IMR-90 (cell line): ENCODE measurements at regions not wholly inside any gene's neighbourhood (a gene's known extent, or its start where the extent isn't known, plus 50 kb on each side); places are given as distances from the start of the nearest gene placed in this dataset.

ENCODE experiments used
- ATAC-seq: fragments of 200-7000 bp; cut with Tn5 transposase; 2 replicates; pipeline ENCODE4 v1.9.1; 2020; ENCODE audit warnings: low read depth, mild to moderate bottlenecking, moderate library complexity
- BruUV-seq: library from RNA; stranded (reverse); fragments of 400-500 nt; replicated peaks from 2 replicates; lab custom pipeline; 2021; lab: Mats Ljungman, UMichigan
- CTCF ChIA-PET: fragments of 300-600 bp; formaldehyde crosslinking; extraction: SDS; loops from one replicate; lab custom pipeline; 2021; ENCODE audit warnings: antibody characterized with exemption; lab: Yijun Ruan, JAX
- POLR2A ChIA-PET: fragments of 300-600 bp; sonication (Branson Sonifier 250); formaldehyde crosslinking; loops from one replicate; lab custom pipeline; 2022; ENCODE audit warnings: antibody characterized with exemption; ENCODE audit not compliant: unreplicated experiment; lab: Charles Lee
- DNase-seq: peaks from one replicate; pipeline ENCODE4 v3.0.0; 2013
- H2AFZ ChIP-seq: replicated peaks from 2 replicates; pipeline ENCODE3; 2013; ENCODE audit warnings: low read length, mild to moderate bottlenecking; ENCODE audit not compliant: poor library complexity
- H2AK5ac ChIP-seq: 2 replicates; pipeline ENCODE4 v1.6.1; 2013; ENCODE audit warnings: low read depth, low read length, inconsistent platforms
- H2AK9ac ChIP-seq: replicated peaks from 2 replicates; pipeline ENCODE3; 2013; ENCODE audit warnings: mild to moderate bottlenecking, low read depth, low read length, moderate library complexity; ENCODE audit not compliant: poor library complexity
- H2BK120ac ChIP-seq: 2 replicates; pipeline ENCODE4 v1.6.1; 2013; ENCODE audit warnings: low read depth, low read length, inconsistent platforms
- H2BK15ac ChIP-seq: 3 replicates; pipeline ENCODE4 v1.6.1; 2013; ENCODE audit warnings: low read depth, low read length, inconsistent platforms
- H2BK20ac ChIP-seq: 2 replicates; pipeline ENCODE4 v1.6.1; 2013; ENCODE audit warnings: low read depth, mild to moderate bottlenecking, inconsistent platforms, low read length, moderate library complexity
- H2BK5ac ChIP-seq: 2 replicates; pipeline ENCODE4 v1.6.1; 2013; ENCODE audit warnings: mild to moderate bottlenecking, low read depth, low read length, inconsistent platforms; ENCODE audit not compliant: poor library complexity, severe bottlenecking
- H3K14ac ChIP-seq: replicated peaks from 2 replicates; pipeline ENCODE4 v1.6.1; 2013; ENCODE audit warnings: low read depth, low read length, inconsistent platforms
- H3K18ac ChIP-seq: 2 replicates; pipeline ENCODE4 v1.6.1; 2013; ENCODE audit warnings: low read depth, low read length, control low read depth
- H3K23ac ChIP-seq: 2 replicates; pipeline ENCODE4 v1.6.1; 2013; ENCODE audit warnings: low read depth, low read length, inconsistent platforms
- H3K27ac ChIP-seq: 2 replicates; pipeline ENCODE4 v1.5.1; 2013; ENCODE audit warnings: mild to moderate bottlenecking, control low read depth, low read length; ENCODE audit not compliant: insufficient read depth
- H3K27me3 ChIP-seq: 2 replicates; pipeline ENCODE4 v1.6.1; 2013; ENCODE audit warnings: low read length; ENCODE audit not compliant: control insufficient read depth, insufficient read depth
- H3K36me3 ChIP-seq: 2 replicates; pipeline ENCODE4 v1.6.1; 2013; ENCODE audit warnings: low read length, mixed read lengths; ENCODE audit not compliant: control insufficient read depth, insufficient read depth
- H3K4ac ChIP-seq: 2 replicates; pipeline ENCODE4 v1.6.1; 2013; ENCODE audit warnings: low read depth, low read length, inconsistent platforms
- H3K4me1 ChIP-seq: 2 replicates; pipeline ENCODE4 v1.6.1; 2013; ENCODE audit warnings: low read length, mixed read lengths; ENCODE audit not compliant: control insufficient read depth, insufficient read depth
- H3K4me2 ChIP-seq: 2 replicates; pipeline ENCODE4 v1.6.1; 2013; ENCODE audit warnings: low read depth, mild to moderate bottlenecking, control low read depth, low read length, moderate library complexity
- H3K4me3 ChIP-seq: 2 replicates; pipeline ENCODE4 v1.5.1; 2013; ENCODE audit warnings: low read depth, mild to moderate bottlenecking, control low read depth, low read length, moderate library complexity; ENCODE audit not compliant: insufficient read depth
- H3K56ac ChIP-seq: 2 replicates; pipeline ENCODE4 v1.6.1; 2013; ENCODE audit warnings: low read length, inconsistent platforms; ENCODE audit not compliant: insufficient read depth; ENCODE audit errors: extremely low read depth
- H3K79me1 ChIP-seq, 2 experiments: 2 replicates each; pipeline ENCODE4 v1.6.1; 2013; ENCODE audit warnings: low read length in 2 of 2, inconsistent platforms in 1 of 2, low read depth in 1 of 2
- H3K9ac ChIP-seq: 2 replicates; pipeline ENCODE4 v1.6.1; 2013; ENCODE audit warnings: low read depth, low read length, control low read depth
- H3K9me1 ChIP-seq: 2 replicates; pipeline ENCODE4 v1.6.1; 2013; ENCODE audit warnings: low read length, inconsistent platforms; ENCODE audit not compliant: insufficient read depth
- H3K9me3 ChIP-seq: 2 replicates; pipeline ENCODE4 v1.6.1; 2013; ENCODE audit warnings: low read length; ENCODE audit not compliant: control insufficient read depth, insufficient read depth
- H4K20me1 ChIP-seq: 2 replicates; pipeline ENCODE4 v1.6.1; 2013; ENCODE audit warnings: low read length, inconsistent platforms; ENCODE audit not compliant: insufficient read depth
- H4K5ac ChIP-seq: 2 replicates; pipeline ENCODE4 v1.6.1; 2013; ENCODE audit warnings: mild to moderate bottlenecking, low read depth, low read length, control low read depth
- H4K8ac ChIP-seq, 2 experiments: 2 replicates each; pipeline ENCODE4 v1.6.1; 2013; ENCODE audit warnings: low read depth in 2 of 2, low read length in 2 of 2, control low read depth in 1 of 2, inconsistent platforms in 1 of 2
- H4K91ac ChIP-seq: 2 replicates; pipeline ENCODE4 v1.6.1; 2013; ENCODE audit warnings: low read depth, low read length, inconsistent platforms; ENCODE audit not compliant: insufficient read depth
- BHLHE40 ChIP-seq: fragments of 150-350 bp; IDR thresholded peaks from 2 replicates; pipeline ENCODE4 v1.6.1; 2016; ENCODE audit warnings: mild to moderate bottlenecking, low read depth, low read length
- CEBPB ChIP-seq: IDR thresholded peaks from 2 replicates; pipeline ENCODE4 v1.6.1; 2012; ENCODE audit warnings: low read depth, low read length, improper control_type of control experiment
- CHD1 ChIP-seq: IDR thresholded peaks from 2 replicates; pipeline ENCODE4 v1.6.1; 2012; ENCODE audit warnings: low read depth, low read length, improper control_type of control experiment
- CTCF ChIP-seq: conservative IDR thresholded peaks from 2 replicates; pipeline ENCODE4 v1.5.1; 2012; ENCODE audit warnings: mild to moderate bottlenecking, low read depth, low read length, improper control_type of control experiment
- MAFK ChIP-seq: IDR thresholded peaks from 2 replicates; pipeline ENCODE4 v1.6.1; 2012; ENCODE audit warnings: low read depth, low read length, improper control_type of control experiment
- NFE2L2 ChIP-seq: fragments of 150-350 bp; IDR thresholded peaks from 2 replicates; pipeline ENCODE4 v1.6.1; 2016; ENCODE audit warnings: low read depth, mild to moderate bottlenecking, low read length
- RAD21 ChIP-seq: IDR thresholded peaks from 2 replicates; pipeline ENCODE4 v1.6.1; 2012; ENCODE audit warnings: low read length, improper control_type of control experiment
- RFX5 ChIP-seq: IDR thresholded peaks from 2 replicates; pipeline ENCODE4 v1.8.0; 2012; ENCODE audit warnings: low read depth, mild to moderate bottlenecking, low read length, moderate library complexity
- SMC3 ChIP-seq: fragments of 150-350 bp; IDR thresholded peaks from 2 replicates; pipeline ENCODE4 v1.6.1; 2016; ENCODE audit warnings: low read depth, mild to moderate bottlenecking, antibody characterized with exemption, low read length, moderate library complexity
- USF2 ChIP-seq: fragments of 150-350 bp; IDR thresholded peaks from 2 replicates; pipeline ENCODE4 v1.6.1; 2017; ENCODE audit warnings: mild to moderate bottlenecking, antibody characterized with exemption, low read length, low read depth
- WGBS, 2 experiments: methylation state at CpG; one replicate each; pipeline versions ENCODE4 v1.1.5 to v1.1.7; 2013; ENCODE audit warnings: missing lambda C conversion rate in 2 of 2; ENCODE audit not compliant: insufficient read length in 1 of 2; ENCODE audit errors: extremely low coverage in 2 of 2; 5-methylcytosine and 5-hydroxymethylcytosine counted together
- dilution Hi-C: fragments of 300-500 bp; cut with HindIII; formaldehyde crosslinking; loops from one replicate; pipeline ENCODE4 v1.14.3; 2018; ENCODE audit warnings: low sequenced_read_pairs; ENCODE audit not compliant: unreplicated experiment
- in situ Hi-C: fragments of 300-500 bp; cut with MboI; formaldehyde crosslinking; loops from 3 replicates; pipeline ENCODE4 v1.14.3; 2019; ENCODE audit warnings: low sequenced_read_pairs, inconsistent platforms, mixed read lengths
- intact Hi-C: fragments of 100-400 bp; cut with micrococcal nuclease; formaldehyde crosslinking; loops from 2 replicates; pipeline ENCODE4 v1.10.0; 2022

DNA sequence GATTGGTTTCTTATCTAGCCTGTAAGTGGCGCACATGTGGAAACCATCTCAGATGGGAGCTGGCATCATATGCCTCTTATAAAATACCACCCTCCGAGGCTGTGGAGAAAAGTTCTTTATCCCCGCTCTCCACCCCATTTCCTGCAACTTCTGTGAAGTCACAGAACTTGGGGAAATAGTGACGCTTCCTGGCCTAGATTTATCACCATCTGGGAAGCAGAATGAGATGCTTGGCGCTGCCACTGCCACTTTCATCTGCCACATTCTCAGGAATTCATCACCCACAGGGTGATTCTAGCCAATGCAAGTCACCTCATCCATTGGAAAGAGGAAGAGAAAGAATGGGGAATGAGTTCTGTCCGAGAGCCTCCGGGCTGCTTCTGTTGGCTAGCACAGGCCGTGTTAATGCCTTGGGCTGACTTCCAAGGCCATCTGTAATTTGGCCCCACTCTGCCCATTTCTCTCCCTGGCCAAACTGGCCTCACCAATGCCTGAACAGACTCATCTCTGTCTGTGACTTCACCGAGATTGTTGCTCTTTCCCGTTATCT, 148.8 kb upstream of the SOX4 start:
- Histone ChIP-seq H3K14ac (no peak overlapping the region), H4K91ac (no peak overlapping the region), H3K9me3 (no peaks in the 10 kb centered on the region), H3K56ac (no peak overlapping the region), H2BK120ac (no peak overlapping the region), H3K4ac (no peak overlapping the region), H4K20me1 (no peaks in the 10 kb centered on the region), H4K5ac (no peak overlapping the region), H3K23ac (no peak overlapping the region), H4K8ac (no peak overlapping the region), H3K9ac (no peak overlapping the region), H3K9me1 (no peaks in the 10 kb centered on the region), H2AK5ac (no peak overlapping the region), H2BK15ac (no peak overlapping the region), H3K4me2 (no peak overlapping the region), H3K27me3 (no peaks in the 10 kb centered on the region), H3K36me3 (no peaks in the 10 kb centered on the region), H3K27ac (no peak overlapping the region), H3K4me3 (no peak overlapping the region), H3K79me1 (no peaks in the 10 kb centered on the region), H2BK20ac (no peak overlapping the region), H2AK9ac (no peak overlapping the region), H3K18ac (no peak overlapping the region), H2AFZ (no peak overlapping the region), H2BK5ac (no peak overlapping the region), H3K4me1 (no peaks in the 10 kb centered on the region)
- DNase-seq (no peak), ATAC-seq (no peak)
- WGBS, 2 experiments = 60% methylated on average over 1 of the region's 10 CpGs; no CpG with 5 or more reads in 1 of the 2 experiments
- CTCF ChIA-PET = no interaction called here
- intact Hi-C loops = no loop called here
- no TSS peak for BruUV-seq
- TF ChIP-seq BHLHE40 = no peak
- no peak for TF ChIP-seq RAD21
- no peak for TF ChIP-seq NFE2L2
- TF ChIP-seq USF2 = no peak
- TF ChIP-seq MAFK = no peak
- no peak for TF ChIP-seq SMC3
- no peak for TF ChIP-seq RFX5
- TF ChIP-seq CEBPB = no peak
- TF ChIP-seq CTCF = no peak
- TF ChIP-seq CHD1 = no peak
- in situ Hi-C loops = no loop called here
- dilution Hi-C loops = no loop called here
- POLR2A ChIA-PET = no interaction called here
